RWPE2 (cell line): ENCODE measurements at regions not wholly inside any gene's neighbourhood (a gene's known extent, or its start where the extent isn't known, plus 50 kb on each side); places are given as distances from the start of the nearest gene placed in this dataset.

ENCODE experiments used
- ATAC-seq: fragments of 200-7000 bp; cut with Tn5 transposase; 3 replicates; pipeline ENCODE4 v1.9.1; 2021; ENCODE audit warnings: low read depth
- DNase-seq: peaks from one replicate; pipeline ENCODE4 v3.0.0-alpha.2; 2020; ENCODE audit warnings: low spot score
- H3K27ac ChIP-seq: fragments of 450-650 bp; 2 replicates; pipeline ENCODE4 v1.5.1; 2017; ENCODE audit warnings: mild to moderate bottlenecking; ENCODE audit not compliant: poor library complexity, severe bottlenecking
- H3K27me3 ChIP-seq: fragments of 250-450 bp; sonication (Bioruptor Pico); 2 replicates; pipeline ENCODE4 v1.5.1; 2021; ENCODE audit warnings: mild to moderate bottlenecking, moderate library complexity; ENCODE audit not compliant: insufficient read depth, poor library complexity, severe bottlenecking
- H3K36me3 ChIP-seq: fragments of 250-450 bp; sonication (Bioruptor Pico); 2 replicates; pipeline ENCODE4 v1.5.1; 2020; ENCODE audit warnings: low read depth, mild to moderate bottlenecking, moderate library complexity
- H3K4me1 ChIP-seq: fragments of 250-450 bp; sonication (Bioruptor Pico); 2 replicates; pipeline ENCODE4 v1.5.1; 2021; ENCODE audit warnings: mild to moderate bottlenecking, moderate library complexity; ENCODE audit not compliant: insufficient read depth, poor library complexity, severe bottlenecking
- H3K4me3 ChIP-seq: fragments of 250-450 bp; sonication (Bioruptor Pico); 2 replicates; pipeline ENCODE4 v1.5.1; 2021; ENCODE audit warnings: mild to moderate bottlenecking, moderate library complexity; ENCODE audit not compliant: severe bottlenecking
- H3K9me3 ChIP-seq: fragments of 250-450 bp; sonication (Bioruptor Pico); 2 replicates; pipeline ENCODE4 v1.5.1; 2021; ENCODE audit warnings: mild to moderate bottlenecking, moderate library complexity; ENCODE audit not compliant: severe bottlenecking
- TF ChIP-seq, protein P1 (sequence below): fragments of 450-650 bp; IDR thresholded peaks from one replicate; pipeline ENCODE4 v1.5.1; 2017; ENCODE audit warnings: mild to moderate bottlenecking, moderate library complexity; ENCODE audit not compliant: poor library complexity, severe bottlenecking

DNA sequence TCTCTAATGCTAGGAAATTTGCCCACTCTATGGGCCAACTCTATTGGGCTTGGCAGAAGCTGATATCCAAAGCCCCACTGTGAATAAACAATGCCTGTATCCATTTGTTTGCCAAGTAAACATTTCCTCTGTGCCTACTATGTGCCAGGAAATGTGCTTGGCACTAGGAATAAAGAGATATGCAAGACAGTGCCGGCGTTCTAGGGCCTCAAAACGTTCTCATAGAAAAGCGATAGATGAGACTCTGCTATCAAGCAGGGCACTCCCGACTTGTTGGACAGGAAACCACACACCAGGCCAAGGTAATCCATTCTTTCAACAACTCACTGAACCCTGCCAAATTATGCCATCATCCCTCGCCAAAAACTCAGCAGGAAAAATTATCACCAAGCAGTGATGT lies 196.7 kb downstream of the IPMK start:
- no peak for DNase-seq
- no peak for ATAC-seq
- Histone ChIP-seq H3K4me1 (no peaks in the 10 kb centered on the region), H3K4me3 (no peak overlapping the region), H3K27me3 (no peaks in the 10 kb centered on the region), H3K9me3 (no peaks in the 10 kb centered on the region), H3K27ac (no peak overlapping the region), H3K36me3 (no peaks in the 10 kb centered on the region)
- TF ChIP-seq, protein P1, sequence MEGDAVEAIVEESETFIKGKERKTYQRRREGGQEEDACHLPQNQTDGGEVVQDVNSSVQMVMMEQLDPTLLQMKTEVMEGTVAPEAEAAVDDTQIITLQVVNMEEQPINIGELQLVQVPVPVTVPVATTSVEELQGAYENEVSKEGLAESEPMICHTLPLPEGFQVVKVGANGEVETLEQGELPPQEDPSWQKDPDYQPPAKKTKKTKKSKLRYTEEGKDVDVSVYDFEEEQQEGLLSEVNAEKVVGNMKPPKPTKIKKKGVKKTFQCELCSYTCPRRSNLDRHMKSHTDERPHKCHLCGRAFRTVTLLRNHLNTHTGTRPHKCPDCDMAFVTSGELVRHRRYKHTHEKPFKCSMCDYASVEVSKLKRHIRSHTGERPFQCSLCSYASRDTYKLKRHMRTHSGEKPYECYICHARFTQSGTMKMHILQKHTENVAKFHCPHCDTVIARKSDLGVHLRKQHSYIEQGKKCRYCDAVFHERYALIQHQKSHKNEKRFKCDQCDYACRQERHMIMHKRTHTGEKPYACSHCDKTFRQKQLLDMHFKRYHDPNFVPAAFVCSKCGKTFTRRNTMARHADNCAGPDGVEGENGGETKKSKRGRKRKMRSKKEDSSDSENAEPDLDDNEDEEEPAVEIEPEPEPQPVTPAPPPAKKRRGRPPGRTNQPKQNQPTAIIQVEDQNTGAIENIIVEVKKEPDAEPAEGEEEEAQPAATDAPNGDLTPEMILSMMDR, result no peak

DNA sequence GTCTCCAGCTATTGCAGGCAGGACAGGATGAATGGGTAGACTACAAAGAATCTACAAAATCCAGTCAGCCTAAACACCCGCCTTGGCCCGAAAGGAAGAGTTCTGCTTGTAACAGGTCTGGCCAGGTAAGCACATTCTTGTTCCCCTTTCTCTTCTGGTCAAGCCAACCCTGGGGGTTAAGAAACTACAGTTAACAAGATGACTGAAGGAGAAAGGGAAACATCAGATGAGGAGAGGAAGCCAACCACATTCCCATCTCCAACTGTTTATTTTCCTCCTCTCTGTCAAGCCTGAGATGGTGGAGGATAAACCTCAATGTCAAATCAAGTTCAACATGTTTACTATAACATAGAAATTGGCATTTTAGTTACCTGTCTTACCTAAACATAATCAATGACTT lies 198.9 kb downstream of the IPMK start:
- no peaks in the 10 kb centered on the region for H3K4me1 ChIP-seq
- DNase-seq (no peak), ATAC-seq (no peak)
- no peaks in the 10 kb centered on the region for H3K9me3 ChIP-seq
- H3K27me3 ChIP-seq, result no peaks in the 10 kb centered on the region
- no peaks in the 10 kb centered on the region for H3K36me3 ChIP-seq
- no peak overlapping the region for H3K4me3 ChIP-seq
- H3K27ac ChIP-seq, result no peak overlapping the region
- TF ChIP-seq, protein P1, result no peak

GRCh38 chr10:58066979-58067378 lies 200.7 kb downstream of the IPMK start:
- H3K9me3 ChIP-seq, result no peaks in the 10 kb centered on the region
- H3K4me1 ChIP-seq, result no peaks in the 10 kb centered on the region
- TF ChIP-seq, protein P1, result no peak
- DNase-seq, result no peak
- H3K27me3 ChIP-seq, result no peaks in the 10 kb centered on the region
- H3K27ac ChIP-seq, result no peak overlapping the region
- H3K36me3 ChIP-seq, result no peaks in the 10 kb centered on the region
- no peak overlapping the region for H3K4me3 ChIP-seq
- no peak for ATAC-seq

GRCh38 chr10:58066126-58066525 lies 201.6 kb downstream of the IPMK start:
- DNase-seq (no peak), ATAC-seq (no peak)
- H3K27ac ChIP-seq, result no peak overlapping the region
- no peaks in the 10 kb centered on the region for H3K27me3 ChIP-seq
- no peak overlapping the region for H3K4me3 ChIP-seq
- no peaks in the 10 kb centered on the region for H3K9me3 ChIP-seq
- no peaks in the 10 kb centered on the region for H3K4me1 ChIP-seq
- TF ChIP-seq, protein P1, result no peak
- H3K36me3 ChIP-seq, result no peaks in the 10 kb centered on the region

GRCh38 chr10:58065529-58065815 lies 202.2 kb downstream of the IPMK start:
- H3K27ac ChIP-seq, result no peak overlapping the region
- H3K9me3 ChIP-seq, result no peaks in the 10 kb centered on the region
- TF ChIP-seq, protein P1, result peak; percentile 68
- no peaks in the 10 kb centered on the region for H3K27me3 ChIP-seq
- DNase-seq, result no peak
- no peak overlapping the region for H3K4me3 ChIP-seq
- H3K36me3 ChIP-seq, result no peaks in the 10 kb centered on the region
- no peaks in the 10 kb centered on the region for H3K4me1 ChIP-seq
- ATAC-seq, result no peak
